ENCODE measurements at regions not wholly inside any gene's neighbourhood (a gene's known extent, or its start where the extent isn't known, plus 50 kb on each side); places are given as distances from the start of the nearest gene placed in this dataset.

- Histone ChIP-seq H3K4me3 (ENCODE audit: extremely low read depth in 1 of 4, insufficient read depth in 2 of 4, low read depth in 3 of 4, low read length in 4 of 4) (no peak overlapping the region), H3K56ac (replicated peaks; ENCODE audit: insufficient read length, low read depth, low read length) (no peak overlapping the region), H3K36me3 (ENCODE audit: control insufficient read depth in 2 of 4, insufficient read depth in 4 of 4, low read length in 3 of 4) (no peaks in the 10 kb centered on the region; a peak in 2 of 8 replicates), H2BK15ac (ENCODE audit: low read length) (no peak overlapping the region), H3K4ac (replicated peaks; ENCODE audit: insufficient read length, low read depth, low read length) (no peak overlapping the region), H2AFZ (ENCODE audit: low read length) (no peak overlapping the region), H4K91ac (replicated peaks; ENCODE audit: insufficient read length, low read length) (no peak overlapping the region), H3K9me3 (ENCODE audit: insufficient read depth in 2 of 2, low read depth in 1 of 2, low read length in 1 of 2) (peaks cover 0 to 2% of the 10 kb centered on the region in 2 experiments; a peak in 1 of 4 replicates), H3K4me2 (ENCODE audit: insufficient read depth in 1 of 2, low read depth in 2 of 2, low read length in 2 of 2) (no peak overlapping the region; a peak in 1 of 4 replicates), H3K23me2 (ENCODE audit: low read depth, low read length) (no peaks in the 10 kb centered on the region), H3K4me1 (replicated peaks in 1 of 4; ENCODE audit: control insufficient read depth in 3 of 4, insufficient read depth in 4 of 4, low read length in 3 of 4) (peaks cover 0 to 2% (median 0%) of the 10 kb centered on the region in 4 experiments; a peak in 3 of 7 replicates), H3K9ac (replicated peaks in 1 of 4; ENCODE audit: extremely low read depth in 1 of 4, low read depth in 3 of 4, low read length in 3 of 4) (no peak overlapping the region), H4K20me1 (replicated peaks in 1 of 2; ENCODE audit: control insufficient read depth in 1 of 2, insufficient read depth in 2 of 2, low read length in 2 of 2) (no peaks in the 10 kb centered on the region), H3K23ac (ENCODE audit: insufficient read length) (no peak overlapping the region), H4K8ac (ENCODE audit: extremely low read depth, insufficient read depth, low read length) (no peak overlapping the region), H3K27ac (ENCODE audit: low read depth, low read length) (no peak overlapping the region), H4K5ac (ENCODE audit: insufficient read length, low read depth, low read length) (no peak overlapping the region), H3K14ac (ENCODE audit: insufficient read length) (no peak overlapping the region), H2AK5ac (ENCODE audit: low read depth, low read length) (no peak overlapping the region), H2BK120ac (replicated peaks; ENCODE audit: low read depth, low read length) (no peak overlapping the region), H2BK20ac (ENCODE audit: low read length) (no peak overlapping the region), H3K79me2 (ENCODE audit: control insufficient read depth in 1 of 2, insufficient read depth in 2 of 2, low read length in 2 of 2) (no peaks in the 10 kb centered on the region), H3K79me1 (ENCODE audit: low read depth, low read length) (no peaks in the 10 kb centered on the region), H2BK5ac (ENCODE audit: low read depth, low read length) (no peak overlapping the region), H3K27me3 (replicated peaks in 1 of 4; ENCODE audit: control insufficient read depth in 3 of 4, extremely low read depth in 1 of 4, insufficient read depth in 3 of 4, low read length in 3 of 4) (no peaks in the 10 kb centered on the region), H3K18ac (ENCODE audit: extremely low read depth, low read length) (no peak overlapping the region), H2BK12ac (ENCODE audit: low read depth, low read length) (0 out of 2 replicates have a peak overlapping the region, but pooled peaks have one; percentile 12)
- ChIA-PET POLR2A (ENCODE audit: partially characterized antibody) (no interaction called here), CTCF (ENCODE audit: partially characterized antibody) (no interaction called here)
- WGBS, 2 experiments (ENCODE audit: extremely low coverage in 1 of 2, insufficient coverage in 1 of 2, insufficient read length in 1 of 2, insufficient replicate concordance in 2 of 2, low coverage in 1 of 2, low lambda C conversion rate in 2 of 2, missing lambda C conversion rate in 1 of 2), result 93% methylated on average over 2 of the region's 2 CpGs; no CpG with 5 or more reads in 1 of the 2 experiments
- FAIRE-seq (no peak), DNase-seq (ENCODE audit: low read depth in 1 of 2, low spot score in 2 of 2) (no peak)
- TF ChIP-seq NANOG (IDR thresholded peaks at IDR 0.05; ENCODE audit: insufficient read depth, low read depth, low read length, poor library complexity, severe bottlenecking) (no peak), GTF2F1 (IDR thresholded peaks at IDR 0.05; ENCODE audit: borderline replicate concordance, low read depth, low read length) (no peak), SIX5 (IDR thresholded peaks at IDR 0.05; ENCODE audit: low read depth, low read length) (no peak), CTCF (IDR thresholded peaks at IDR 0.05; ENCODE audit: control extremely low read depth in 1 of 3, insufficient read depth in 1 of 3, low read depth in 1 of 3, low read length in 3 of 3) (no peak), CBX8 (IDR thresholded peaks at IDR 0.05; ENCODE audit: borderline replicate concordance, low read depth, low read length) (no peak), CEBPB (IDR thresholded peaks at IDR 0.05; ENCODE audit: low read depth, low read length) (no peak), FOSL1 (IDR thresholded peaks at IDR 0.05; ENCODE audit: insufficient read depth, low read depth, low read length) (no peak), SRF (IDR thresholded peaks at IDR 0.05; ENCODE audit: low read depth, low read length) (no peak), EP300 (IDR thresholded peaks at IDR 0.05; ENCODE audit: borderline replicate concordance in 1 of 2, low read depth in 2 of 2, low read length in 2 of 2) (no peak), MAFK (IDR thresholded peaks at IDR 0.05; ENCODE audit: low read depth, low read length) (no peak), SIN3A (conservative IDR thresholded peaks at IDR 0.05 in 1 of 2, IDR thresholded peaks at IDR 0.05 in 1 of 2; ENCODE audit: low read depth in 1 of 2, low read length in 2 of 2) (no peak), CREB1 (IDR thresholded peaks at IDR 0.05) (no peak)
Observed at GRCh38 chr20:52677216-52677615, 294.9 kb upstream of the TSHZ2 start.

Data from H1 (cell line).